RWPE2 (cell line): ENCODE measurements at regions not wholly inside any gene's neighbourhood (a gene's known extent, or its start where the extent isn't known, plus 50 kb on each side); places are given as distances from the start of the nearest gene placed in this dataset.

Experiments
- ATAC-seq: fragments of 200-7000 bp; cut with Tn5 transposase; 3 replicates; pipeline ENCODE4 v1.9.1; 2021; ENCODE audit warnings: low read depth
- DNase-seq: peaks from one replicate; pipeline ENCODE4 v3.0.0-alpha.2; 2020; ENCODE audit warnings: low spot score
- H3K27ac ChIP-seq: fragments of 450-650 bp; 2 replicates; pipeline ENCODE4 v1.5.1; 2017; ENCODE audit warnings: mild to moderate bottlenecking; ENCODE audit not compliant: poor library complexity, severe bottlenecking
- H3K27me3 ChIP-seq: fragments of 250-450 bp; sonication (Bioruptor Pico); 2 replicates; pipeline ENCODE4 v1.5.1; 2021; ENCODE audit warnings: mild to moderate bottlenecking, moderate library complexity; ENCODE audit not compliant: insufficient read depth, poor library complexity, severe bottlenecking
- H3K36me3 ChIP-seq: fragments of 250-450 bp; sonication (Bioruptor Pico); 2 replicates; pipeline ENCODE4 v1.5.1; 2020; ENCODE audit warnings: low read depth, mild to moderate bottlenecking, moderate library complexity
- H3K4me1 ChIP-seq: fragments of 250-450 bp; sonication (Bioruptor Pico); 2 replicates; pipeline ENCODE4 v1.5.1; 2021; ENCODE audit warnings: mild to moderate bottlenecking, moderate library complexity; ENCODE audit not compliant: insufficient read depth, poor library complexity, severe bottlenecking
- H3K4me3 ChIP-seq: fragments of 250-450 bp; sonication (Bioruptor Pico); 2 replicates; pipeline ENCODE4 v1.5.1; 2021; ENCODE audit warnings: mild to moderate bottlenecking, moderate library complexity; ENCODE audit not compliant: severe bottlenecking
- H3K9me3 ChIP-seq: fragments of 250-450 bp; sonication (Bioruptor Pico); 2 replicates; pipeline ENCODE4 v1.5.1; 2021; ENCODE audit warnings: mild to moderate bottlenecking, moderate library complexity; ENCODE audit not compliant: severe bottlenecking
- TF ChIP-seq, protein P1 (sequence below): fragments of 450-650 bp; IDR thresholded peaks from one replicate; pipeline ENCODE4 v1.5.1; 2017; ENCODE audit warnings: mild to moderate bottlenecking, moderate library complexity; ENCODE audit not compliant: poor library complexity, severe bottlenecking

- ATAC-seq = no peak
- no peaks in the 10 kb centered on the region for H3K4me1 ChIP-seq
- TF ChIP-seq, protein P1, sequence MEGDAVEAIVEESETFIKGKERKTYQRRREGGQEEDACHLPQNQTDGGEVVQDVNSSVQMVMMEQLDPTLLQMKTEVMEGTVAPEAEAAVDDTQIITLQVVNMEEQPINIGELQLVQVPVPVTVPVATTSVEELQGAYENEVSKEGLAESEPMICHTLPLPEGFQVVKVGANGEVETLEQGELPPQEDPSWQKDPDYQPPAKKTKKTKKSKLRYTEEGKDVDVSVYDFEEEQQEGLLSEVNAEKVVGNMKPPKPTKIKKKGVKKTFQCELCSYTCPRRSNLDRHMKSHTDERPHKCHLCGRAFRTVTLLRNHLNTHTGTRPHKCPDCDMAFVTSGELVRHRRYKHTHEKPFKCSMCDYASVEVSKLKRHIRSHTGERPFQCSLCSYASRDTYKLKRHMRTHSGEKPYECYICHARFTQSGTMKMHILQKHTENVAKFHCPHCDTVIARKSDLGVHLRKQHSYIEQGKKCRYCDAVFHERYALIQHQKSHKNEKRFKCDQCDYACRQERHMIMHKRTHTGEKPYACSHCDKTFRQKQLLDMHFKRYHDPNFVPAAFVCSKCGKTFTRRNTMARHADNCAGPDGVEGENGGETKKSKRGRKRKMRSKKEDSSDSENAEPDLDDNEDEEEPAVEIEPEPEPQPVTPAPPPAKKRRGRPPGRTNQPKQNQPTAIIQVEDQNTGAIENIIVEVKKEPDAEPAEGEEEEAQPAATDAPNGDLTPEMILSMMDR = no peak
- no peak for DNase-seq
- no peaks in the 10 kb centered on the region for H3K27me3 ChIP-seq
- H3K27ac ChIP-seq = no peak overlapping the region
- H3K9me3 ChIP-seq = no peaks in the 10 kb centered on the region
- H3K4me3 ChIP-seq = no peak overlapping the region
- H3K36me3 ChIP-seq = no peaks in the 10 kb centered on the region
These were observed 89.5 kb downstream of the RTP5 start for GRCh38 chr2:241958818-241959545.

- DNase-seq (no peak), ATAC-seq (no peak)
- Histone ChIP-seq H3K4me1 (no peaks in the 10 kb centered on the region), H3K9me3 (no peaks in the 10 kb centered on the region), H3K27ac (no peak overlapping the region), H3K36me3 (no peaks in the 10 kb centered on the region), H3K27me3 (no peaks in the 10 kb centered on the region), H3K4me3 (no peak overlapping the region)
- TF ChIP-seq, protein P1 = no peak
These were observed 90.3 kb downstream of the RTP5 start for GRCh38 chr2:241959751-241960269.

GRCh38 chr2:241961454-241961853 lies 91.9 kb downstream of the RTP5 start:
- ATAC-seq = no peak
- Histone ChIP-seq H3K9me3 (no peaks in the 10 kb centered on the region), H3K27me3 (no peaks in the 10 kb centered on the region), H3K4me1 (no peaks in the 10 kb centered on the region), H3K4me3 (no peak overlapping the region), H3K36me3 (no peaks in the 10 kb centered on the region), H3K27ac (no peak overlapping the region)
- no peak for DNase-seq
- TF ChIP-seq, protein P1 = no peak

GRCh38 chr2:241964133-241964532 lies 94.6 kb downstream of the RTP5 start:
- TF ChIP-seq, protein P1 = no peak
- DNase-seq (no peak), ATAC-seq (no peak)
- no peaks in the 10 kb centered on the region for H3K9me3 ChIP-seq
- no peaks in the 10 kb centered on the region for H3K27me3 ChIP-seq
- no peak overlapping the region for H3K27ac ChIP-seq
- no peak overlapping the region for H3K4me3 ChIP-seq
- no peaks in the 10 kb centered on the region for H3K4me1 ChIP-seq
- no peaks in the 10 kb centered on the region for H3K36me3 ChIP-seq

DNA sequence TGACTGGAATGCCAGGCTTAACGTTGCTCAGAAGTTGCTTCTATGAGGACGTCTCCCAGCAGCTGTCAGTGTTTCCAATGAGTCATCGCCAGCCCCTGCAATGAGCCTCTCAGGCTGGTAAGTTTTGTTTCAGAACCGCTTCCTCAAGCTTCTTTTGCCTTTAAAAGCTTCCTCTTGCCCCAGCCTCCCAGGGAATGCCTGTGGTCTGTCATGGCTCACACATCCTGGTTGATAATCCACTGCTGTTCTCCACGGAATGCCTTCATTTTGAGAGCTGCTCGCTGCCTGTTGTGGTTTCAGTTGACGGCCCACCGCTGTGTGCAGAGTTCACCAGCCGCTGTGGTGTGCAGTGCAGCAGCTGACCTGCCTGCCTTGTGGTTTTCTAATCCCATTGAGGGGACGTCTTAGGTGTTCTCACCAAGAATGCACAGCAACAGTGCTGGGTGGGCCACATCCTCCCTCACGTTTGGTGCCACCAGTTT lies 96.4 kb downstream of the RTP5 start:
- no peaks in the 10 kb centered on the region for H3K36me3 ChIP-seq
- ATAC-seq = peak; percentile 67
- H3K27ac ChIP-seq = no peak overlapping the region
- no peaks in the 10 kb centered on the region for H3K9me3 ChIP-seq
- DNase-seq = peak; percentile 7
- no peaks in the 10 kb centered on the region for H3K4me1 ChIP-seq
- no peak overlapping the region for H3K4me3 ChIP-seq
- TF ChIP-seq, protein P1 = no peak
- H3K27me3 ChIP-seq = no peaks in the 10 kb centered on the region
